ENCODE measurements at regions not wholly inside any gene's neighbourhood (a gene's known extent, or its start where the extent isn't known, plus 50 kb on each side); places are given as distances from the start of the nearest gene placed in this dataset.

GRCh38 chr7:91559947-91560346 is 295.7 kb downstream of the FZD1 start:
- H3K36me3 ChIP-seq (ENCODE audit: control insufficient read depth, insufficient read depth, low read length) = no peaks in the 10 kb centered on the region
- no peaks in the 10 kb centered on the region for H3K27me3 ChIP-seq (ENCODE audit: control insufficient read depth, insufficient read depth, low read length)
- DNase-seq = no peak
- H3K9me3 ChIP-seq (replicated peaks; ENCODE audit: control insufficient read depth, low read depth, low read length) = no peaks in the 10 kb centered on the region
- no peak overlapping the region for H3K27ac ChIP-seq (ENCODE audit: low read length)
- no peaks in the 10 kb centered on the region for H3K4me1 ChIP-seq (ENCODE audit: control insufficient read depth, insufficient read depth, low read length)
- WGBS (ENCODE audit: insufficient coverage) = no CpG with 5 or more reads among the region's 2 CpGs
- H3K4me3 ChIP-seq (ENCODE audit: low read length) = no peak overlapping the region

GRCh38 chr7:91564101-91564500 is 299.9 kb downstream of the FZD1 start:
- H3K27me3 ChIP-seq (ENCODE audit: control insufficient read depth, insufficient read depth, low read length) = no peaks in the 10 kb centered on the region
- no peaks in the 10 kb centered on the region for H3K9me3 ChIP-seq (replicated peaks; ENCODE audit: control insufficient read depth, low read depth, low read length)
- no peak overlapping the region for H3K4me3 ChIP-seq (ENCODE audit: low read length)
- no peak overlapping the region for H3K27ac ChIP-seq (ENCODE audit: low read length)
- no peak for DNase-seq
- H3K4me1 ChIP-seq (ENCODE audit: control insufficient read depth, insufficient read depth, low read length) = peaks cover 7% of the 10 kb centered on the region
- WGBS (ENCODE audit: insufficient coverage) = no CpG with 5 or more reads among the region's 1 CpG
- no peaks in the 10 kb centered on the region for H3K36me3 ChIP-seq (ENCODE audit: control insufficient read depth, insufficient read depth, low read length)

- no CpG with 5 or more reads among the region's 1 CpG for WGBS (ENCODE audit: insufficient coverage)
- DNase-seq = no peak
- no peaks in the 10 kb centered on the region for H3K36me3 ChIP-seq (ENCODE audit: control insufficient read depth, insufficient read depth, low read length)
- H3K27me3 ChIP-seq (ENCODE audit: control insufficient read depth, insufficient read depth, low read length) = no peaks in the 10 kb centered on the region
- H3K4me1 ChIP-seq (ENCODE audit: control insufficient read depth, insufficient read depth, low read length) = peaks cover 7% of the 10 kb centered on the region
- no peaks in the 10 kb centered on the region for H3K9me3 ChIP-seq (replicated peaks; ENCODE audit: control insufficient read depth, low read depth, low read length)
- no peak overlapping the region for H3K27ac ChIP-seq (ENCODE audit: low read length)
- H3K4me3 ChIP-seq (ENCODE audit: low read length) = no peak overlapping the region
Measured at GRCh38 chr7:91564541-91564940, 300.3 kb downstream of the FZD1 start.

GRCh38 chr7:91565499-91566401 is 301.5 kb downstream of the FZD1 start:
- H3K9me3 ChIP-seq (replicated peaks; ENCODE audit: control insufficient read depth, low read depth, low read length) = no peaks in the 10 kb centered on the region
- 36% methylated on average over 6 of the region's 13 CpGs for WGBS (ENCODE audit: insufficient coverage)
- no peak overlapping the region for H3K4me3 ChIP-seq (ENCODE audit: low read length)
- no peak overlapping the region for H3K27ac ChIP-seq (ENCODE audit: low read length)
- no peaks in the 10 kb centered on the region for H3K27me3 ChIP-seq (ENCODE audit: control insufficient read depth, insufficient read depth, low read length)
- H3K4me1 ChIP-seq (ENCODE audit: control insufficient read depth, insufficient read depth, low read length) = peaks cover 9% of the 10 kb centered on the region
- H3K36me3 ChIP-seq (ENCODE audit: control insufficient read depth, insufficient read depth, low read length) = no peaks in the 10 kb centered on the region
- peak; percentile 59 for DNase-seq

GRCh38 chr7:91566402-91566732 is 302.1 kb downstream of the FZD1 start:
- H3K27me3 ChIP-seq (ENCODE audit: control insufficient read depth, insufficient read depth, low read length) = no peaks in the 10 kb centered on the region
- DNase-seq = no peak
- WGBS (ENCODE audit: insufficient coverage) = no CpG with 5 or more reads among the region's 3 CpGs
- no peak overlapping the region for H3K27ac ChIP-seq (ENCODE audit: low read length)
- H3K36me3 ChIP-seq (ENCODE audit: control insufficient read depth, insufficient read depth, low read length) = no peaks in the 10 kb centered on the region
- no peaks in the 10 kb centered on the region for H3K9me3 ChIP-seq (replicated peaks; ENCODE audit: control insufficient read depth, low read depth, low read length)
- H3K4me3 ChIP-seq (ENCODE audit: low read length) = no peak overlapping the region
- peaks cover 9% of the 10 kb centered on the region for H3K4me1 ChIP-seq (ENCODE audit: control insufficient read depth, insufficient read depth, low read length)

GRCh38 chr7:91567081-91568012 is 303.1 kb downstream of the FZD1 start:
- DNase-seq = no peak
- peaks cover 12% of the 10 kb centered on the region for H3K4me1 ChIP-seq (ENCODE audit: control insufficient read depth, insufficient read depth, low read length)
- no peaks in the 10 kb centered on the region for H3K9me3 ChIP-seq (replicated peaks; ENCODE audit: control insufficient read depth, low read depth, low read length)
- 40% methylated on average over 2 of the region's 7 CpGs for WGBS (ENCODE audit: insufficient coverage)
- no peaks in the 10 kb centered on the region for H3K36me3 ChIP-seq (ENCODE audit: control insufficient read depth, insufficient read depth, low read length)
- no peak overlapping the region for H3K4me3 ChIP-seq (ENCODE audit: low read length)
- no peak overlapping the region for H3K27ac ChIP-seq (ENCODE audit: low read length)
- H3K27me3 ChIP-seq (ENCODE audit: control insufficient read depth, insufficient read depth, low read length) = no peaks in the 10 kb centered on the region

GRCh38 chr7:91568138-91568537 is 303.9 kb downstream of the FZD1 start:
- H3K36me3 ChIP-seq (ENCODE audit: control insufficient read depth, insufficient read depth, low read length) = no peaks in the 10 kb centered on the region
- no peak overlapping the region for H3K27ac ChIP-seq (ENCODE audit: low read length)
- H3K4me3 ChIP-seq (ENCODE audit: low read length) = no peak overlapping the region
- H3K4me1 ChIP-seq (ENCODE audit: control insufficient read depth, insufficient read depth, low read length) = peaks cover 12% of the 10 kb centered on the region
- no CpG with 5 or more reads among the region's 1 CpG for WGBS (ENCODE audit: insufficient coverage)
- no peaks in the 10 kb centered on the region for H3K27me3 ChIP-seq (ENCODE audit: control insufficient read depth, insufficient read depth, low read length)
- no peak for DNase-seq
- no peaks in the 10 kb centered on the region for H3K9me3 ChIP-seq (replicated peaks; ENCODE audit: control insufficient read depth, low read depth, low read length)

- H3K27me3 ChIP-seq (ENCODE audit: control insufficient read depth, insufficient read depth, low read length) = no peaks in the 10 kb centered on the region
- H3K4me3 ChIP-seq (ENCODE audit: low read length) = no peak overlapping the region
- peaks cover 12% of the 10 kb centered on the region for H3K4me1 ChIP-seq (ENCODE audit: control insufficient read depth, insufficient read depth, low read length)
- H3K27ac ChIP-seq (ENCODE audit: low read length) = no peak overlapping the region
- no CpG with 5 or more reads among the region's 1 CpG for WGBS (ENCODE audit: insufficient coverage)
- no peaks in the 10 kb centered on the region for H3K9me3 ChIP-seq (replicated peaks; ENCODE audit: control insufficient read depth, low read depth, low read length)
- H3K36me3 ChIP-seq (ENCODE audit: control insufficient read depth, insufficient read depth, low read length) = no peaks in the 10 kb centered on the region
- peak; percentile 71 for DNase-seq
Measured at GRCh38 chr7:91569728-91570457, 305.7 kb downstream of the FZD1 start.

GRCh38 chr7:91570560-91570959 is 306.3 kb downstream of the FZD1 start:
- H3K36me3 ChIP-seq (ENCODE audit: control insufficient read depth, insufficient read depth, low read length) = no peaks in the 10 kb centered on the region
- H3K4me3 ChIP-seq (ENCODE audit: low read length) = no peak overlapping the region
- peak; percentile 88 for DNase-seq
- no peak overlapping the region for H3K27ac ChIP-seq (ENCODE audit: low read length)
- H3K27me3 ChIP-seq (ENCODE audit: control insufficient read depth, insufficient read depth, low read length) = no peaks in the 10 kb centered on the region
- no peaks in the 10 kb centered on the region for H3K9me3 ChIP-seq (replicated peaks; ENCODE audit: control insufficient read depth, low read depth, low read length)
- peaks cover 11% of the 10 kb centered on the region for H3K4me1 ChIP-seq (ENCODE audit: control insufficient read depth, insufficient read depth, low read length)

GRCh38 chr7:91571601-91572000 is 307.4 kb downstream of the FZD1 start:
- Histone ChIP-seq H3K27ac (ENCODE audit: low read length) (no peak overlapping the region), H3K4me3 (ENCODE audit: low read length) (no peak overlapping the region), H3K4me1 (ENCODE audit: control insufficient read depth, insufficient read depth, low read length) (peaks cover 7% of the 10 kb centered on the region), H3K36me3 (ENCODE audit: control insufficient read depth, insufficient read depth, low read length) (no peaks in the 10 kb centered on the region), H3K27me3 (ENCODE audit: control insufficient read depth, insufficient read depth, low read length) (no peaks in the 10 kb centered on the region), H3K9me3 (replicated peaks; ENCODE audit: control insufficient read depth, low read depth, low read length) (no peaks in the 10 kb centered on the region)
- DNase-seq = no peak
- no CpG with 5 or more reads among the region's 1 CpG for WGBS (ENCODE audit: insufficient coverage)
